HG02642 (cell line): ENCODE measurements at regions not wholly inside any gene's neighbourhood (a gene's known extent, or its start where the extent isn't known, plus 50 kb on each side); places are given as distances from the start of the nearest gene placed in this dataset.

Source experiments
- ATAC-seq: cut with Tn5 transposase; IDR thresholded peaks from one replicate; pipeline ENCODE4 v1.9.1; 2021; ENCODE audit warnings: mild to moderate bottlenecking; ENCODE audit not compliant: unreplicated experiment, poor library complexity

DNA sequence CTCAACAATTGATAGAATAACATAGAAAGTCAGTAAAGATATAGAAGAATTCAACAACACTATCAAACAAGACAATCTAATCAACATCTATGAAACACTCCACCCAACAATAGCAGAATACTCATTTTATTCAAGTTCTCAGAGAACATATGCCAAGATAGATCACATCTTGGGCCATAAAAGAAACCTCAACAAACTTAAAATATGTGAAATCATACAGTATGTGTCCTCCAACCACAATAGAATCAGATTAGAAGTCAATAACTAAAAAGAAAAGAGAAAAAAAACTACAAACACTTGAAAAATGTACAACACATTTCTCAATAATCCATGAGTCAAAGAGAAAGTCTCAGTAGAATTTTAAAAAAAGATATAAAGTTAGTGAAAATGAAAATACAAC lies 78.6 kb upstream of the LDB2 start:
- ATAC-seq: no peak

DNA sequence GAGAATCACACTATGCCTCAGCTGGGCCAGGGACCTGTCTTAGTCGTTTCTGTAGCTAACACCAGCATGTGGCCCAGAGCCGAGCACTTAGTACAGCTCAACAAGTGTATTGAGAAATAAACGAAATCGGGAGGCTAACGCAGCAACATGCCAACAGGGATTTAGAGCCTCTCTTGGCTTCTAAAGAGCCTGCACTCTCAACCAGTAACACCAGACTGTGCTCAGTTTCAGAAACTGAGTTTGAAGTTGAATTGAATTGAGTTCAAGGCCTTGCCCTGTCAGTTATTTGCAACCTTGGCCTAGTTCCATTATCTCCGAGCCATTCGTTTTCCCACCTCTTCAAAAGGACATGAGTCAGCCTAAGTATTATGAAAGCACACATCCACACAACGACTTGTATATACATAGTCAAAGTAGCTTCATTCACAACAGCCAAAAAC lies 71.3 kb upstream of the LDB2 start:
- no peak for ATAC-seq

DNA sequence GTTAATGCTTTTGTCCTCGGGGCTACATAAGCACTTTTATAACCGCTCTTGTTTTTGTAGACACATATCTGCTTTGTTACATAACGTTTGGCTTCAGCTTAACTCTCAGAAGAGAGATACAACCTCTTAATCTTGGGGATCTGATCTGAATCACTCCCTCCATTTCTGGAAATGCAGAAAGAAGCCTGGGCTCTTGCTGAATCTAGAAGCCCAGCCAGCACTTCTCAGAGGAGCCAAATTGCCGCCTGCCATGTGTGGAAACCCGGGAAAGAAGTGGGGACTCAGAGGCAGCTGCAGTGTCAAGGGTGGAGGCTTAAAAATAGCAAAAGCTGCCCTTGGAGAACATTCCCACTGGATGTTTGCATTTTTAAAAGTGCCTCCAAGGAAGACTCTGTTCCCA lies 69.3 kb upstream of the LDB2 start:
- no peak for ATAC-seq

DNA sequence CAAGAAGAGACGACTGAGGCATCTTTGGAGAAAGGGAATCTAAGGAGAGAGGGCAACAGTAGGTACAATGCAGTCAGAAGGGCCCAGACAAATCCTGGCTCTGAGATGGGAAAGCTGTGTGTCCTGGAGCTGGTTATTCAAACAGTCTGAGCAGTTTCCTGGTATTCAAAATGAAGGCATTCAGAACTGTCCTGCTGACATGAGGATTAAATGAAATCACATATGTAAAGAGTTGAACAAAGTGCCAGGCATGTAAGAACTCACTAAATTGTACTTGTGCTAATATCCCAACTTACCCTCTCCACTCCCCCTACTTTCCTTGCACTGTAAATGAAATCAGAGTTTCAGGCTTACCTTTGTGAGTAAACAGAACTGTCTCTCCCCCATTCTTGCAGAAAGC lies 60.9 kb upstream of the LDB2 start:
- ATAC-seq: no peak

DNA sequence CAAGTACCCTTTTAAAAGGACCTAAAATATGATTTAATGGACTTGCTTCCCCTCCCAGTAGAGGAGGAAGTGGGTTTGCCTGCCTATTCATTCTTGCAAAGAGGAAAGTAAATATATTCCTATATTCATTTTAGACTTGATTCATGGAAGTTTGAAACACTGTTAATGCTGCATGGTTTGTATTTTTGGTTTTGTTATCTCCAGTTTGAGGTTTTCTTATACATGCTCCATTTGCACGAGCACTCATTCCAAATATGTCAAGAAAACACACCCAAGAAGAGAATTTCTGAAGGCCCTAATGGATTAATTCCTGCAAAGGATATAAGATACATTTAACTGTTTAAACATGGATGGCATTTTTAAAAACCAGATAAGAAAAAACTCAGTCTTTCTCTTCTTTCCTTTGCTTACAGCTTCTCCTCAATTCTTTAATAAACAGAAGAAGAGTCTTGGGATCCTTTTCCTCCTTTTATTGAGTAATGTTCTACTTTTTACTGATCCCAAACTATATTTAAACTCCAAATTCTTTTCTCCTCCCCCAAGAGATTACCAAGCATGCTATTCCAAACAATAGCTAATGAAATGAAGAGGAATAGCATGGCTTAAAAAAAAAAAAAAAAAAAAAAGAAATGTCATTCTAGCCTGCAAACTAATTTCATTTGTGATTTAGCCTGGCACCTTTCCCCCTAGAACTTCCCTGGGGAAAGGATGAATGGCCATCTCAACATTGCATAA lies 54.6 kb upstream of the LDB2 start:
- ATAC-seq: no peak

DNA sequence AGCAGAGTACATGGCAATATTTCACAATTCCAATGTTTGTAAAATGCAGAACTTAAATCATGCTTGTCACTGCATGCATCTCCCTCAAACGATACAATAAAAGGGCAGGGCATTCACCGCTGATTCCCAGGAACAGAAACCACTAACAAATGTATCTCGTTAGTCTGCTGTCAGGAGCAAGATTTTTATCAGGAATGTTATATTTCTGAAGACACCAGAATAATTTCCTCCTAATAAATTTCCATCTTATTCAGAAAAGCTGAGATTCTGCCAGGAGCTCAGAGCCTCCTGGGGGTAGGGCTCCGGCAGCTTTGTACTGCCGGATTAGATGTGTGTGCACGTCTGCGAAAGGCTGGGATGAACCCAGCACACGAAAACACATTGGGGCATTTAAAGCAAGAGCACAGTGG lies 54.0 kb upstream of the LDB2 start:
- ATAC-seq: no peak
